Kidney (tissue), 13 donors: ENCODE measurements at regions not wholly inside any gene's neighbourhood (a gene's known extent, or its start where the extent isn't known, plus 50 kb on each side); places are given as distances from the start of the nearest gene placed in this dataset.
A peak's percentile ranks its signal among the peaks of the same experiment; 100 is the strongest.

Source experiments
- DNase-seq, 5 donors: peaks; one replicate each; pipeline ENCODE4 v3.0.0-alpha.2; 2013 to 2020
- FAIRE-seq: peaks from 2 replicates; lab custom pipeline; 2012; peaks lifted over from hg19 to GRCh38; lab: Jason Lieb, UNC
- H3K27ac ChIP-seq, 2 donors: one replicate each; pipeline ENCODE4 v1.7.0; 2013; ENCODE audit warnings: low read depth in 2 of 2, low read length in 2 of 2, inconsistent platforms in 1 of 2
- H3K27me3 ChIP-seq: one replicate; pipeline ENCODE4 v1.7.1; 2013; ENCODE audit warnings: low read length, inconsistent platforms; ENCODE audit not compliant: control insufficient read depth, insufficient read depth
- H3K36me3 ChIP-seq, 3 donors: one replicate each; pipeline versions ENCODE4 v1.7.0 to v1.7.1; 2013; ENCODE audit warnings: low read length in 3 of 3, control low read depth in 1 of 3, inconsistent platforms in 1 of 3; ENCODE audit not compliant: insufficient read depth in 3 of 3, control insufficient read depth in 2 of 3
- H3K4me1 ChIP-seq, 3 donors: one replicate each; pipeline versions ENCODE4 v1.7.0 to v1.7.1; 2013; ENCODE audit warnings: low read length in 3 of 3, inconsistent platforms in 1 of 3, low read depth in 1 of 3; ENCODE audit not compliant: control insufficient read depth in 2 of 3, insufficient read depth in 2 of 3
- H3K4me3 ChIP-seq, 3 donors: one replicate each; pipeline versions ENCODE4 v1.7.0 to v1.8.1; 2013; ENCODE audit warnings: low read length in 3 of 3, control low read depth in 1 of 3, inconsistent platforms in 1 of 3
- H3K9ac ChIP-seq, 3 donors: one replicate each; pipeline versions ENCODE4 v1.7.0 to v1.7.1; 2013; ENCODE audit warnings: low read length in 3 of 3, control low read depth in 1 of 3, inconsistent platforms in 1 of 3
- H3K9me3 ChIP-seq, 3 donors: one replicate each; pipeline versions ENCODE4 v1.7.0 to v1.7.1; 2013; ENCODE audit warnings: low read length in 3 of 3, control low read depth in 1 of 3, inconsistent platforms in 1 of 3; ENCODE audit not compliant: control insufficient read depth in 2 of 3, insufficient read depth in 1 of 3
- CTCF ChIP-seq: IDR thresholded peaks from 3 replicates; pipeline ENCODE4 v1.5.1; 2012; ENCODE audit warnings: mild to moderate bottlenecking, moderate library complexity, borderline replicate concordance; ENCODE audit not compliant: insufficient read depth; ENCODE audit errors: extremely low read depth
- intact Hi-C: fragments of 100-400 bp; cut with DNase I; formaldehyde crosslinking; loops from one replicate; pipeline ENCODE4 v1.11.1; 2022
- donor health status: control.
- donor health status: control.
- donor health status: control.
- donor health status: control.
- donor health status: control.
- donor health status: DM: yes; HTN: yes; CAD: no.
- donor health status: Normal renal cell carcinoma (clear cell type).

GRCh38 chr11:27933992-27934829 is 173.7 kb downstream of the KIF18A start:
- Histone ChIP-seq H3K4me1 (no peaks in the 10 kb centered on the region), H3K9ac (no peak overlapping the region), H3K36me3 (no peaks in the 10 kb centered on the region), H3K27ac (no peak overlapping the region), H3K4me3 (no peak overlapping the region), H3K9me3 (no peaks in the 10 kb centered on the region), H3K27me3 (no peaks in the 10 kb centered on the region)
- FAIRE-seq (no peak), DNase-seq (peak in 3 of 5 donors; percentile 6 to 17 (median 14))
- no peak for TF ChIP-seq CTCF
- intact Hi-C loops, result no loop called here

GRCh38 chr11:27931770-27932169 is 176.2 kb downstream of the KIF18A start:
- H3K4me1 ChIP-seq, result no peaks in the 10 kb centered on the region
- no peak overlapping the region for H3K4me3 ChIP-seq
- no peaks in the 10 kb centered on the region for H3K9me3 ChIP-seq
- no peak for TF ChIP-seq CTCF
- no peak overlapping the region for H3K27ac ChIP-seq
- no peak for FAIRE-seq
- no peak for DNase-seq
- intact Hi-C loops, result no loop called here
- H3K27me3 ChIP-seq, result no peaks in the 10 kb centered on the region
- H3K9ac ChIP-seq, result no peak overlapping the region
- H3K36me3 ChIP-seq, result no peaks in the 10 kb centered on the region

GRCh38 chr11:27930946-27931345 is 177.0 kb downstream of the KIF18A start:
- no peak for TF ChIP-seq CTCF
- FAIRE-seq, result no peak
- no peak overlapping the region for H3K9ac ChIP-seq
- H3K27me3 ChIP-seq, result no peaks in the 10 kb centered on the region
- intact Hi-C loops, result no loop called here
- H3K4me1 ChIP-seq, result no peaks in the 10 kb centered on the region
- no peaks in the 10 kb centered on the region for H3K9me3 ChIP-seq
- no peak overlapping the region for H3K27ac ChIP-seq
- DNase-seq, result no peak
- H3K4me3 ChIP-seq, result no peak overlapping the region
- no peaks in the 10 kb centered on the region for H3K36me3 ChIP-seq
